SIG-M5 treated with dmso at 0.1 percent for 504 hours (cell line): ENCODE measurements at regions not wholly inside any gene's neighbourhood (a gene's known extent, or its start where the extent isn't known, plus 50 kb on each side); places are given as distances from the start of the nearest gene placed in this dataset.
"Not testable (repeated sequence)": the region's sequence is repeated elsewhere in the genome, so short reads cannot be mapped to it uniquely, and the experiment has no call there.

Experiments used
- DNase-seq: peaks from one replicate; lab custom pipeline; 2025; ENCODE audit not compliant: unreplicated experiment; lab: John Stamatoyannopoulos, UW

DNA sequence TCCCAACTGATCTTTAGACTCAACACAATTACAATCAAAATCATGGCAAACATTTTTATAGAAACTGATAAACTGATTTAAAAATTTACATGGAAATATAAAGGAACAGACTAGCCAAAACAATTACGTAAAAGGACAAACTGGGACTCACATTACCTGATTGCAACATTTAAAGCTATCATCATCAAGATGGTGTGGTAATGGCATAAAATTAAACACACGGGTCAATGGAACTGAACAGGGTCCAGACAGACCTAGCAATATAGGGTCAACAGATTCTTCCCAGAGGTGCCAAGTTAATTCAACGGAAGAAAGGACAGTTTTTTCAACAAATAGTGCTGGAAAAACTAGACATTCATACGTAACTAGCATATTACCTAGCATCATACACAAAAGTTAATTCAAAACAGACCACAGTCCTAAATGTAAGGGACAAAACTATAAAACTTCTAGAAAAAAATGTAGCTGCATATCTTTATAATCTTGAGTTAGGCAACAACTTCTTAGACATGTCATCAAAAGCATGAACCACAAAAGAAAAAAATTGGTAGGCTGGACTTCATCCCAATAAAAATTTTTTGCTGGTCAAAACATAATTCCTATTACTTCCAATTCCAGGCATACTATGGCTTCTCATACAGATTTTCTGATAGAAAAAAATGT, 147.4 kb upstream of the BEND6 start:
- no peak for DNase-seq

DNA sequence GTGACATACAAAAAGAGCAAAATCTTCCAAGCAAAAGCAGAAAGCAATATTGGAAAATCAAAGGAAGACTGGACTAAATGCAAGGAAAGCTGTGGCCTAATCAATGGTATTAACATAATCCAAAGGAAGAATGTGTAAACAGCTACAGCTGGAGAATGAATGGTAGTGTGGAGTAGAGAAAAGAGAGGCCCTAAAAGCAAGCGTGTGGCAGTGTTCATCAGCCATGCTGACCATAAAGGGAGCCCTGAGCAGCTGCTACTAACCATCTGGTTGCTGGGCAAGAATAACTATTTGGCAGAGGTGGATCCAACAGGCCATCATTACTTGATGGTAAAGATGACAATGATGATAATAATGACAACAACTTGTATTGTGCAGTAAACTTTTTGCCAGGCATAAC, 148.5 kb upstream of the BEND6 start:
- DNase-seq: no peak

DNA sequence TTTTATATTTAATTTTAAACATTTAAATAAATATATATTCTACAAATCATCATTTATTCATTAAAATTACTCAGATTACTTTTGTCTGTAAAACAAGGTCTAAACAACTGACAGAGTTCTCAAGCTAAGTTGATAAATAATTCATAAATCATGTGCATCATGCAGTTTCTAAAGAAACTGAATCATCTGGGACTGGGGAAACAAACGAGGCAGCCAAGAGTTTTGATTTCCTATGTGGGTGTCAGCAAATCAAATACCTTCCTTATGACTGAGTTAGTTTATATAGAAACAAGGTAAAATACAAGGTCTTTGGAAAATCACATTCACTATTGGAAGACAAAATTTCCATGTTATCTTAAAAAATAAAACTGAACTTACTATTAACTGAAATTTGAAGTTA, 149.9 kb upstream of the BEND6 start:
- DNase-seq: no peak

DNA sequence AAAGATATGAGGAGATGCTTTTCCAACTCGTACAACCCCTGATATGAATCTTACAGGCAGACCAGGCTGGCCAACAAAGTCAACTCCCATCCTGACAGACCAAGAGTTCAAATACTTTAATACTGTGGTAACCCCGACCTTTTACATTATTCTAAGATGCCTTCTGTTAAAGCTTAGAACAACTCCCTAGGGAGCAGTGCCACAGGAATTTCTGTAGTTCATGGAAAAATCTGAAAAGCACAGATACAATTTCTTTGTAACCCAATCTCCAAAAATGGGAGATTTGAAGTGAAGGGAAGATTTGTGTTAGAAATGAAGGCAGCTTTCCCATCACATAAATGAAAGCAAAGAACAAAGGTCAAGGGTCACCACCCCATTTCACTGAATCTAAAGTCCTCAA, 151.3 kb upstream of the BEND6 start:
- no peak for DNase-seq

DNA sequence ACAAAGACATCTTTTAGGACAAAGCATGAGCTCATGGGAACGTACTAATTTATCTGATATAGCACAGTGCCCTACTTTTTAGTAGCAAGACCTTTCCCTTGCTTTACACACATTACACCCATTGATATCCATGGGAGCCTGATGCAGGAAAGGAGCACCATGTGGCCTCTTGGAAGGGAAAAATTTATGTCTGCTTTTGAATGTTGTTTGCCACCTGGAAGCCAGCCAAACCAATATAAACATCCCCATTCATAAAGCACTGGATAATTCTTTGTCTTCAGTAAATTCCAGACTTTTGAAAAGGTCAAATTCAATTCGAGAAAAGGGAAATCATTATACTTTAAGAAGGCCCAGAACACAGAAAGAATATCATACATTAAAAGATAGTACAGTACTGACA, 152.3 kb upstream of the BEND6 start:
- DNase-seq: no peak

DNA sequence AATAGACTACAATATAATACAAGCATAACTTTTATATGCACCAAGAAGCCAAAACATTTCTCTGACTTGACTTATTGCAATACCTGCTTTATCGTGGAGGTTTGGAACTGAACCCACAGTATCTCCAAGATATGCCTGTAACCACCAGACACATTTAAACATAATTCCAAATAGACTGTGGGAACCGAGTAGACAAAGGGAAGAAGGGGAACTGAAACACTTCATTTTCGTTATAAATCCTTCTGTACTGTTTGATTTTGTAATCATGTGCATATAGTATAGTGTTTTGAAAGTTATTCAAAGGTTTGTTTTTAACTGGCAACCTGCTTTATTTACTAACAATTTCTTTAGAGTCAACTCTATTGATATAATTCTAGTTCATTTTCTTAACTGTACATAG, 154.9 kb upstream of the BEND6 start:
- DNase-seq: peak; percentile 12

DNA sequence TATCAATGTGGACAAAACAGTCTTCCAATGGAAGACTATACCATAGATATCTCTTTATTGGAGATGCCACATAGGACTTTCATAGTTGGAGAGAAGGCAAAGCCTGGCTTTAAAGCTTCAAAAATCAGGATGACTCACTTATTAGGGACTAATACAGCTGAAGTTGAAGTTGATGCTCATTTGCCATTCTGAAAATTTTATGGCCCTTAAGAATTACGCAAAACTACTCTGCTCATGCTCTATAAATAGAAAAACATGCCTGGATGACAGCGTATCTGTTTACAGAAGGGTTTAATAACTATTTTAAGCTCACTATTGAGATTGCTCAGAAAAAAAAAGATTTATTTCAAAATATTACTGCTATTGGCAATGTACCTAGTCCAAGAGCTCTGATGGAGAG, 155.5 kb upstream of the DST start:
- DNase-seq: no peak

DNA sequence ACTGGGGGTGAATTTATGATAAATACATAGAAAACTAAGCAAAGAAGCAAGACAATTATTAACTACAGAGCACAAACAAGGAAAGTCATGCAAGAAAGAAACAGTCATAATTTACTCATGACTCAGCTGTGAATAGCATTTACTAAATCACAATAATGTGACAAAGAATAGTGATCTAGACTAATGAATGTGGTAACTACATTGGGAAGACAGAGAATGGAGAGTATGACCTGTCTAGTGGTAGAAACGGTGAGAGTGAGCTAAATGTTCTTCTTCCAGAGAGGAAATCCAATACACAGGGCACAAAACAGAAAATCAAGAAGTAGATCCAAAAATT, 153.5 kb upstream of the DST start:
- no peak for DNase-seq

DNA sequence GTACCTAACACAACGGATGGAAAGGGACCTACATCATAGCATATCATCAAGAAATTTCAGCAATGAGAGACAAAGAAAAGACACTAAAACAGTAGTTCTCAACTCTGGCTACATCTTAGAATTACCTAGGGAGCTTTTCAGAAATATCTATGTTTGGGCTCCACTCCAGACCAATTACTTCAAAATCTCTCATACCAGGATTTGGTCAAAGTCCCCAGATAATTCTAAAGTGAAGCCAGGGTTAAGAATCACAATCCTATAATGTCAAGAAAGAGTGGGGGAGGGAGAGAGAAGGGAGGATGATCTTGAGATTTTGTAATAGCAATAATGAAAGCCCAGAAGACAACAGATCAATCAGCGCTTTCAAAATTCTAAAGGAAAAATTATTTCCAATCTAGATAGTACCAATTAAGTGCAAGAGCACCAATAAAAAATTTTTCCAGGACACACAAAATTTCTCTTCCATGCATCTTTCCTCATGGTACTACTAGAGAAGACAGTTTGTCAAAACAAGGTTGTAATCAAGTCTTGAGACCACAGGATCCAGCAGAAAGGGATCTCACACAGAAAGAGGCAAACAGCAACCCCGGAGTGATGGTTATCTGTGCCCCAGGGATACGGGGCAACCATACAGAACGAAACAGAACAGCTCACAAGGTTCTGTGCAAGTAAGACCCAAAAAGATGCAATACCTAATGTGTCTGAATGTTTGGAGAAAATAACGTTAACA, 152.9 kb upstream of the DST start:
- no peak for DNase-seq

DNA sequence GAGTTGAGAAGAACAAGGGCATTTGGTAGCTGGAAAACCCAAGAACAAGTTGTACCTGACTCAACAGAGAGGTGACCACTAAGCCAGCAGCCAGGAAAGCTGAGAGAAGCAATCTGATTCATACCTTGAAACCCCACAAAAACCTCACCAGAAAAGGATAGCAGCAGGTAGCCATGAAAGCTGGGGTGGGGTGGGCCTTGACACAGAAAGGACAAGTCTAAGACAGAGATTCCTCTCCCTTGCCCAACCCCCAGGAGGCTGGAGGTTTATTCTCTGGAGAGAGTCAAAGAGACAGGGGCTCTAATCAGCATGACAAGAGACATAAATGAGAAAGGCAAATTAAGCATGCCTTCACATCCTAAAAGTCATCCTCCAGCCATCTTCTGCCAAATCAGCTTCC, 151.7 kb upstream of the DST start:
- no peak for DNase-seq

DNA sequence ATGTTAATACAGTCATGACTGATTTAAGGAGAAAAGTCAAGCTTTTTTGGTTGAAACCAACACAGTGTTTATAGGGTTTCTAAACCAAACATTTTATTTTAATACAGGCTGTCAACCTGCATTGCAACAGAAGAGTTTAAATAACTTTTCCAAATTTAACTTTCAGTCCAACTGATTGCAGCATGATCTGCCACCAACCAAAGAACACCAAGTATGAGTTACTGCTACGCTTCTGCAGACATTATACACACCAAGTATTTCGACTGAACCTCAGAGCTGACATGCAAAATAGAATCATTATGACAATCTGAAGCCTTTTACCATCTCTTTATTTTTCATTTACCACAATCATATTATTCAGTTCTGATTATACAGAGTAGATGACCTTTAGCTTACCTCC, 151.2 kb upstream of the DST start:
- DNase-seq: no peak

DNA sequence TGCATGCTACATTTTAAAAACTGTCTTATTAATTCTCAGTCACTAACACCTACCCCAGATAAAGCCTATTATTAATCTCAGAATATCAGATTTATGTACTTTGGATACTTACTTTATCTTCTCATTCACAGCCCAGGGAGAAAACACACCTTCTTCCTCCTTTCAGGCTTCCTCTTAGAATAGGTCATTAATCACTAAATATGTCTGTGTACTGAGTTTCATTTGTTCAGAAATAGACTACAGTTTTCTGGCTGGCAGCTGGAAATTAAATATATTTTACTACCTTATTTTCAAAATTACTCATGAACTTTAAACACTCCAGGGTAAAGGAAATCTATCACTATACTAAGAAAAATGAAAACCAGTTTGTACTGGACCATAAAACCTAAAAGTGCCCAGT, 147.7 kb upstream of the DST start:
- DNase-seq: no peak

DNA sequence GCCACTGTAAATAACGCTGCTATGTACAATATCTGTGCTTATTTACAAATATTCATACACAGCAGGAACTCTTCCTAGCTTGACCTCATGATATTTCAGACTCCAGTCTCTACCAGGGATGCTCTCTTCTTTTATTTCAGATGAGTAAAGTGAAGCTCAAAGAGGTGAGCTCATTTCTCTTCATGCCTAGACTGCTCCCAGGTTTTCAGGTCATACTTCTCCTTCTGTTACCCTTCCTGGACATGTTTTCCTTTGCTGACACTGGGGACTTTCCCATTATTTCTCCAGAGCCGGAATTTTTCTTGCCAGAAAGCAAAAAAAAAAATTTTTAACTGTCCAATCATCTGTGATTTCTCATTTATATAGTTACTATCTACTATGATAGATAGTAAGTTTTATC, 147.2 kb upstream of the DST start:
- no peak for DNase-seq

DNA sequence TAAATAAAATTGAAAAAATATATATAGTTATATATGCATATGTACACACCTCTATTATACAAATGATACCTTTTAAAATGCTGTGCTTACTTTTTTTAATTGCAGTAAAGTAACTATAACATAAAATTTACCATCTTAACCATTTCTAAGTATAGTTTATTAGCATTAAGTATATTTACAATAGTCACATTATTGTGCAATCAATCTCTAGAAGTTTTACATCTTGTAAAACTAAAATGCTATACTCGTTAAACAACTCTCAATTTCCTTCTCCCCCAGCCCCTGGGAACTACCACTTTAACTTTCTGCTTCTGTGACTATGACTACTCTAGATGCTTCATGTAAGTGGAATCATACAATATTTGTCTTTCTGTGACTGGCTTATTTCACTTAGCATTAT, 146.7 kb upstream of the DST start:
- no peak for DNase-seq

DNA sequence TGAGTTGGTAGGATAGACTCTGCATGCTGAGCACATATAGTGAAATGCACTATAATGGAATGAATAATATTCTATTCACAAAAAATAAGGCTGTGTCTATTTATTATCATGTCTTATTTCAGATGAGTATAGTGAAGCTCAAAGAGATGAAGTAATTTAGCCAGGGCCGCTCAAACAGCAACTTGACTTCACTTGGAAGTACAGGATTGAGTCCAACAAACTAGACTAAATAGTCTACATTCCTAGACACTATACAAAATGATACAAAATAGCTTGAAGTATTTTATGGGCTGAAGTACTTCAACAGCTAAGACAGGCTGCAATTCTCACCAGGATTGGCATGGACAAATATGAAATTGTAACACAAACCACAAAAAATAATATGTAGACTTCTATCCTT, 144.5 kb upstream of the DST start:
- no peak for DNase-seq

DNA sequence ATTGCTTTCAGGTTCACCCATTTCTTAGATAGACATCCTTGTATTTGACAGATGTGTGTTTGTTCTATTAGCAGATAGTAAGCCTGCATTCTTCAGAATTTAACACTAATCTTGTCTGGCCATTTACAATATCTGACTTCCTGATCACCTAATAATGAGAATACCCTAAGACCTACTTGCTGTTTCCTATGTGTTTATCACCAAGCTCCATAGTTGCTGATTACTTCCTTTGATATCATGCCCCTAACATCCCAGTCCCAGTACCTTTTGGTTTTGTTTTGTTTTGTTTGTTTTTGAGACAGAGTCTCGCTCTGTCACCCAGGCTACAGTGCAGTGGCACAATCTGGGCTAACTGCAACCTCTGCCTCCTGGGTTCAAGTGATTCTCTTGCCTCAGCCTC, 143.6 kb upstream of the DST start:
- no peak for DNase-seq

DNA sequence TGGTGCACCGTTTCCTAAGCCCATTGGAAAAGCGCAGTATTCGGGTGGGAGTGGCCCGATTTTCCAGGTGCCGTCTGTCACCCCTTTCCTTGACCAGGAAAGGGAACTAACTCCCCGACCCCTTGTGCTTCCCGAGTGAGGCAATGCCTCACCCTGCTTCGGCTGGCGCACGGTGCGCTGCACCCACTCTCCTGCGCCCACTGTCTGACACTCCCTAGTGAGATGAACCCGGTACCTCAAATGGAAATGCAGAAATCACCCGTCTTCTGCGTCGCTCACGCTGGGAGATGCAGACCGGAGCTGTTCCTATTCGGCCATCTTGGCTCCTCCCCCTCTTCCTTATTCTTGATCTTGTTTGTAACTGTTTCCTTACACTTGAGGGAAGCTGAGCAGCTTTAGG, 142.8 kb upstream of the DST start:
- DNase-seq: not testable (repeated sequence)

DNA sequence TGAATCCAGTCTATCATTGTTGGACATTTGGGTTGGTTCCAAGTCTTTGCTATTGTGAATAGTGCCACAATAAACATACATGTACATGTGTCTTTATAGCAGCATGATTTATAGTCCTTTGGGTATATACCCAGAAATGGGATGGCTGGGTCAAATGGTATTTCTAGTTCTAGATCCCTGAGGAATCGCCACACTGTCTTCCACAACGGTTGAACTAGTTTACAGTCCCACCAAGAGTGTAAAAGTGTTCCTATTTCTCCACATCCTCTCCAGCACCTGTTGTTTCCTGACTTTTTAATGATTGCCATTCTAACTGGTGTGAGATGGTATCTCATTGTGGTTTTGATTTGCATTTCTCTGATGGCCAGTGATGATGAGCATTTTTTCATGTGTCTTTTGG, 137.4 kb upstream of the DST start:
- DNase-seq: not testable (repeated sequence)

DNA sequence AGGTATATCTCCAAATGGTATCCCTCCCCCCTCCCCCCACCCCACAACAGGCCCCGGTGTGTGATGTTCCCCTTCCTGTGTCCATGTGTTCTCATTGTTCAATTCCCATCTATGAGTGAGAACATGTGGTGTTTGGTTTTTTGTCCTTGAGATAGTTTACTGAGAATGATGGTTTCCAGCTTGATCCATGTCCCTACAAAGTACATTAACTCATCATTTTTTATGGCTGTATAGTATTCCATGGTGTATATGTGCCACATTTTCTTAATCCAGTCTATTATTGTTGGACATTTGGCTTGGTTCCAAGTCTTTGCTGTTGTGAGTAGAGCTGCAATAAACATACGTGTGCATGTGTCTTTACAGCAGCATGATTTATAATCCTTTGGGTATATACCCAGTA, 135.8 kb upstream of the DST start:
- not testable (repeated sequence) for DNase-seq

DNA sequence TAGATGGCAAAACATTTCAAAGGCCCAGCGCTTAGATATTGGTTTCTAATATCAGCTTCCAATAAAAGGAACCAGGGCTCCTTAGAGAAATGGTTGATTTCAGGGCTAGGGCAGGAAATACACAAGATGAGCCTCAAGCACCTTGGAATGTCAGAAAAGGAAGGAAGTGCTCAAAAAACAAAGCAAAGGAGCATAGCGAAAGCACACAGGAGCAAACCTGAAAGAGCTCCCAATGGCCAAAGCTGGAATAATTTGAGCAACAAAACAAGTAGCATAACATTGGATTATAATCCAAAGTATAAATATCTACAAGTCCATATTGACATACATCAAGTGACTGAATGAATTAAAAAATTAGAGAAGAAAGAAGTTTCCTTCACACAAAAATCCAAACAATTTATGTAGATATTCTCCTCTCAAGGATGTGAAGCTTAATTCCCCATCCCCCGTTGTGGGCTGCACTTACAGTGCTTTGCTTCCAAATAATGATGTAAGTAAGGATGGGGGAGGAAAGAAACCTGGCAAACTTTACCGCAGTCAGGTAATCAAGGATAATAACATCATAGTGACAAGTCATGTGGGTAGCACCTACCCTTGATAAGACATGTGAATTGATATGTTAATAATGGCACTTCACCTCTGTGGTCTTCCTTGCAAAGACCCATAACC, 132.9 kb upstream of the DST start:
- DNase-seq: no peak

DNA sequence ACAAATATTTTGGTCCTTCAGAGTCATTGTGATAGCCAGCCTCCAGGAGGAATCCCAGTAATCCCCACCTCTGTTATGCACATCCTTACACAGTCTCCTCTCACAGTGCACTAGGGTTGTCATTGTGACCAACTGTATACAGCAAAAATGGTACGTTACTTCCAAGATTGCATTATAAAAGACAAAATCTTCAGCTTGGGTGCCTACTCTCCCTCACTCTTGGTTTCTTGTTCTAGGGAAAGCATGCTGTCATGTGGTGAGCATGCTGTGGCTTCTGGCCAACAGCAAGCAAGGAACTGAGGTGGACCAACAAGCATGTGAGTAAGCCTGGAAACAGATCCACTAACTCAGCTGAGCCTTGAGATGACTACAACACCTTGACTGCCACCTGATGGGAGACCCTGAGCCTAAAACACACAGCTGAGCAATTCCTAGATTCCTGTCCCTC, 130.1 kb upstream of the DST start:
- no peak for DNase-seq

DNA sequence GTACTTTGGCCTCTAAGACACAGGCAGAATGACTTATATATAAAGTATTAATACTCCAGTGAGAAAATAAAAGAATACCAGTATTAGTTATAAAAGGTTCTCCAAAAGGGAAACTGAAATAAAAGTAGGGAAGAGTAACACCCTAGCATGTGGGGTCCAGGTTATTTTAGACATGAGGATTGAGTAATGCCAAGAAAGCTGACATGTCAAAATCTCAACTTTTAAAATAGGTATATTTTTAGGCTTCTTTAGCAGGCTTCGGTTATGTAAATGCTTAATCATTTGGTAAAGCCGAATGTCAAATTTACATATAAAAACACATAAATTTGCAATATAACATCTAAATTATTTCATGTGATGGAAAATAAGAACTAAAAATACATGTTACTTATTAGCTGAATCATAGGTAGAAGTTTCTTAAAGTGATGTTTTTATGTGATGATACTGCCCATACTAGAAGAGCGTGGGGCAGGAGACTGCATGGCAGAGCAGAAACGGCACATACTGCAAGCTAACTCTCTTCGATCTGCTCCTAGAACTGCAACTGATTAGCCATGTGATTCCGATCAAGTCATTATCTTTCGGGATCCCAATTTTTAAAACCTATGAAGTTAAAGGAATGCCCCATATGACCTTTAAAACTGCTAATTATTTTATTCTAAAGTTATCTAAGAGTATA, 129.4 kb upstream of the DST start:
- no peak for DNase-seq
